ENCODE measurements at regions not wholly inside any gene's neighbourhood (a gene's known extent, or its start where the extent isn't known, plus 50 kb on each side); places are given as distances from the start of the nearest gene placed in this dataset.
"Not testable (repeated sequence)": the region's sequence is repeated elsewhere in the genome, so short reads cannot be mapped to it uniquely, and the experiment has no call there.

DNA sequence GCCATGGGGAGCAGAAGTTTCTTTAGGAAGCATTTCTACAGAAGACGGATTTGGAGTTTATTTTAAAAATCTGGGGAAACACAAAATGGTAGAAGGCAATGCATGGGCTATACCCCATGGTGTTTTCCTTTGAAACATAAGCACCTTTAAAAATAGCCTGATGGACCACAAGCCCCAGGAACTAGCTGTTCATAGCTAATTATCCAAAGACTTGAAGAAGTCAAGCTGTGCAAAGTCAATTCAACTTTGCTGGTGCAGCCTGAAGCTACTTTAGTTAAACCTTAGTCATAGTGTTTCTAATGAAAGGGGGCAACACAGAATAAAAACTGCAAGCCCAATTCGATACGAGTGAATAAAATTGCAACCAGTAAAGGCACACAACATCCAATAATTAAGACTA, 732.5 kb downstream of the GALC start:
- H3K4me3 ChIP-seq (ENCODE audit: low read depth, low read length), result no peak overlapping the region
- DNase-seq (ENCODE audit: low read depth), result no peak
- TF ChIP-seq, protein P1, sequence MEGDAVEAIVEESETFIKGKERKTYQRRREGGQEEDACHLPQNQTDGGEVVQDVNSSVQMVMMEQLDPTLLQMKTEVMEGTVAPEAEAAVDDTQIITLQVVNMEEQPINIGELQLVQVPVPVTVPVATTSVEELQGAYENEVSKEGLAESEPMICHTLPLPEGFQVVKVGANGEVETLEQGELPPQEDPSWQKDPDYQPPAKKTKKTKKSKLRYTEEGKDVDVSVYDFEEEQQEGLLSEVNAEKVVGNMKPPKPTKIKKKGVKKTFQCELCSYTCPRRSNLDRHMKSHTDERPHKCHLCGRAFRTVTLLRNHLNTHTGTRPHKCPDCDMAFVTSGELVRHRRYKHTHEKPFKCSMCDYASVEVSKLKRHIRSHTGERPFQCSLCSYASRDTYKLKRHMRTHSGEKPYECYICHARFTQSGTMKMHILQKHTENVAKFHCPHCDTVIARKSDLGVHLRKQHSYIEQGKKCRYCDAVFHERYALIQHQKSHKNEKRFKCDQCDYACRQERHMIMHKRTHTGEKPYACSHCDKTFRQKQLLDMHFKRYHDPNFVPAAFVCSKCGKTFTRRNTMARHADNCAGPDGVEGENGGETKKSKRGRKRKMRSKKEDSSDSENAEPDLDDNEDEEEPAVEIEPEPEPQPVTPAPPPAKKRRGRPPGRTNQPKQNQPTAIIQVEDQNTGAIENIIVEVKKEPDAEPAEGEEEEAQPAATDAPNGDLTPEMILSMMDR (IDR thresholded peaks at IDR 0.05; ENCODE audit: insufficient read depth, low read depth, low read length, missing control alignments), result no peak

DNA sequence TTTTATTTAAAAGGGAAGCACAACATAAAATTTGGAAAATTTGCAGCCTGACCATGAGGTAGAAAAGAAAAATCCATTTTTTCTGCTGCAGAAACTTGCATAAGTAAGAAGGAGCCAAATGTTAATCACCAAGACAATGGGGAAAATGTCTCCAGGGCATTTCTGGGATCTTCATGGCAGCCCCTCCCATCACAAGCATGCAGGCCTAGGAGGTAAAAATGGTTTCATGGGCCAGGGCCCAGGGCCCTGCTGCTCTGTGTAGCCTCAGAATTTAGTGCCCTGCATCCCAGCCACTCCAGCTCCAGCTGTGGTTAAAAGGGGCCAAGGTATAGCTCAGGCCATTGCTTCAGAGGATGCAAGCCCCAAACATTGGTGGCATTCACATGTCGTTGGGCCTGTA, 735.6 kb downstream of the GALC start:
- no peak overlapping the region for H3K4me3 ChIP-seq (ENCODE audit: low read depth, low read length)
- no peak for DNase-seq (ENCODE audit: low read depth)
- TF ChIP-seq, protein P1 (IDR thresholded peaks at IDR 0.05; ENCODE audit: insufficient read depth, low read depth, low read length, missing control alignments), result no peak

DNA sequence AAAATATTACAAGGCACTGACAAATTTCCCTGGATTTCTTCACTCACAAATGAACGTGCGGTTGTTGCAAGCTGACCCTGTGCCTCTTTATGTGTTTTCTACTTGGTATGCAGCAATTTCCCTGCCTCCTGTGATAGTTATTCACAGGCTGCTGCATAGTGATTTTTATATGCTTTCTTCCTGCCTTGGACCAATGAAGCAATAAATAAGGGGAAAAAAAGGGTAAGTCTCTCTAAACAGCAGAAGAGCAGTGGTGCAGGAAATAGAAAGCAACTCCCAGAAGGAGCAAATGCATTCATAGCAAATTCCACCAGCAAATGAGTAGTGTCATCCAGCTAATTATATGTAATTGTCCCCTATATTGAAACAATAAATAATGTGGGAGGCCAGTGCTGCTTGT, 737.9 kb downstream of the GALC start:
- TF ChIP-seq, protein P1 (IDR thresholded peaks at IDR 0.05; ENCODE audit: insufficient read depth, low read depth, low read length, missing control alignments), result no peak
- DNase-seq (ENCODE audit: low read depth), result no peak
- no peak overlapping the region for H3K4me3 ChIP-seq (ENCODE audit: low read depth, low read length)

DNA sequence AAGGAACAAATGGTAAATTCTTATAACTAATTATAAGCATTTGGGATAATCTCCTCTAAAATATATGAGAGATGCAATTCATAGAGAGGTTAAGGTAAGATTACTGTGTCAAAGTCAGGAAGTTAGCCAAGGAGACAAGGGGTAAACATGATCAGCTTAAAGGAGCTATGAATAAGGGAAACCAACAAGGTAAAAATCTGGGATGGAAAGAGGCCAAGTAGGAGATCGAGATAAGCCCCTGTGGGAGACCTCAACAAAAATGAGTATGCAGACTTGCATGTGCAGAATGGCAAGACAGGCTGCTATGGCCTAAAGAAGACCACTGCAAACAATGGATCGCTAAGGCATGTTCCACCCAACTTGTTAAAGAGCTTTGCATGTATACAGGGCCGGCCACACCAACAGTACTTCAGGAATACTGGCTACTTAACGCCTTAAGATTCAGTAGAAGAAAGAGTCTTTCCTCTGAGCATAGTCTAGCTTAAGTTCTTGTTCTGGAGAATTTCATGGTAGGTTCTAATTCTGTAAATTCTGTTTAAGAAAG, 738.6 kb downstream of the GALC start:
- DNase-seq (ENCODE audit: low read depth), result no peak
- no peak overlapping the region for H3K4me3 ChIP-seq (ENCODE audit: low read depth, low read length)
- TF ChIP-seq, protein P1 (IDR thresholded peaks at IDR 0.05; ENCODE audit: insufficient read depth, low read depth, low read length, missing control alignments), result no peak

DNA sequence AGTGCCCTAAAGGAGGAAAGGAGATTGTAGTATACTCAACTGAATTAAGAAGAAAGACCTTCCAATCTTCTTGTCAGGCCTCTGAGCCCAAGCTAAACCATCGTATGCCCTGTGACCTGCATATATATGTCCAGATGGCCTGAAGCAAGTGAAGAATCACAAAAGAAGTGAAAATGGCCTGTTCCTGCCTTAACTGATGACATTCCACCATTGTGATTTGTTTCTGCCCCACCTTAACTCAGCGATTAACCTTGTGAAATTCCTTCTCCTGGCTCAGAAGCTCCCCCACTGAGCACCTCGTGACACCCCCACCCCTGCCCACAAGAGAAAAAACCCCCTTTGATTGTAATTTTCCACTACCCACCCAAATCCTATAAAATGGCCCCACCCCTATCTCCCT, 739.2 kb downstream of the GALC start:
- DNase-seq (ENCODE audit: low read depth); H3K4me3 ChIP-seq (ENCODE audit: low read depth, low read length): not testable (repeated sequence)

DNA sequence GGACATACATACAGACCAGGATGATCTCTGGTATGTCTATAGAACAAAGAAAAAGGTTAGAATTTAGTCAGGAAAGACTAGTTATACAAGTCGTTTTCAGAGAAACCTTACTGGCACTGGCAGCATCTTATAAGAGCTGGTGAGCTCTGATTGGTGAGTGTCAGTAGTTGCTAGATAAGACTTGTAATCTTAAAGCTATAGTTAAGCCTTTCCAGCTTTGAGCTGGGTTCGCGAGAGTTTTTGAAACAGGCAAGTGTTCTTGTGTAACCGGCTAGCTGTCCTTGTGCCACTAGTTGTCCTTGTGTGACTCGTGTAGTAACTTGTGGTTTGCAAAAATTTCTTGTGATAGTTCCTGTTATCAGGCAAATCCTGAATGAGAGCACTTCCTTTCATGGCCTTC, 740.9 kb downstream of the GALC start:
- no peak overlapping the region for H3K4me3 ChIP-seq (ENCODE audit: low read depth, low read length)
- DNase-seq (ENCODE audit: low read depth), result no peak
- TF ChIP-seq, protein P1 (IDR thresholded peaks at IDR 0.05; ENCODE audit: insufficient read depth, low read depth, low read length, missing control alignments), result no peak

DNA sequence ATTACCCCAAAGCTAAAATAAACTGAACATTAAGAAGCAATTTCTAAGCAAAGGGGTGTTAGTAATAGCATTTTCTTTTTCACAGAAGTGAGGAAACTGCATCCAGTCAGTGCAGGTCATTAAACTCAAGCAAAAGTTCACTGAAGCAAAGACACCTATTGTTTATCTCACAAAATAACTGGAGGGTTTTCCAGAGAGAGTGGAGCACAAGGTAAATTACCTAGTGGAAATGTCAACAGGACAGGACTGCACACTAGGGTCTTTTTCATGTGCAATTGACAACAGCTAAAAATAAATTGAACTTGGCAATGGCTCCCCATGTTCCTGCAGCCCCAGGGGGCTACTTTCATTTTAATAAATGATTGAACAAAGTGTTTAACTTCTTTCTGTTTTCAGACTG, 742.0 kb downstream of the GALC start:
- DNase-seq (ENCODE audit: low read depth), result no peak
- H3K4me3 ChIP-seq (ENCODE audit: low read depth, low read length), result no peak overlapping the region
- TF ChIP-seq, protein P1 (IDR thresholded peaks at IDR 0.05; ENCODE audit: insufficient read depth, low read depth, low read length, missing control alignments), result no peak

Data from GM12865 (cell line).